ENCODE measurements at regions not wholly inside any gene's neighbourhood (a gene's known extent, or its start where the extent isn't known, plus 50 kb on each side); places are given as distances from the start of the nearest gene placed in this dataset.
"Not testable (repeated sequence)": the region's sequence is repeated elsewhere in the genome, so short reads cannot be mapped to it uniquely, and the experiment has no call there.

GRCh38 chr16:66050991-66051390 lies 315.5 kb upstream of the CDH5 start:
- DNase-seq (ENCODE audit: low read depth in 3 of 3) = no peak

GRCh38 chr16:66049865-66050264 lies 316.6 kb upstream of the CDH5 start:
- no peak for DNase-seq (ENCODE audit: low read depth in 3 of 3)

GRCh38 chr16:66045626-66046025 lies 320.9 kb upstream of the CDH5 start:
- no peak for DNase-seq (ENCODE audit: low read depth in 3 of 3)

- DNase-seq (ENCODE audit: low read depth in 3 of 3) = no peak
These were observed 321.9 kb upstream of the CDH5 start for GRCh38 chr16:66044556-66044955.

- no peak for DNase-seq (ENCODE audit: low read depth in 3 of 3)
These were observed 322.4 kb upstream of the CDH5 start for GRCh38 chr16:66044089-66044488.

GRCh38 chr16:66043326-66043725 lies 323.2 kb upstream of the CDH5 start:
- DNase-seq (ENCODE audit: low read depth in 3 of 3) = no peak

- DNase-seq (ENCODE audit: low read depth in 3 of 3) = no peak
These were observed 324.1 kb upstream of the CDH5 start for GRCh38 chr16:66042341-66042740.

- DNase-seq (ENCODE audit: low read depth in 3 of 3) = no peak
These were observed 324.6 kb upstream of the CDH5 start for GRCh38 chr16:66041907-66042306.

- DNase-seq (ENCODE audit: low read depth in 3 of 3) = no peak
These were observed 326.7 kb upstream of the CDH5 start for GRCh38 chr16:66039793-66040192.

GRCh38 chr16:66036793-66037715 lies 329.4 kb upstream of the CDH5 start:
- no peak for DNase-seq (ENCODE audit: low read depth in 3 of 3)

- DNase-seq (ENCODE audit: low read depth in 3 of 3) = no peak
These were observed 330.3 kb upstream of the CDH5 start for GRCh38 chr16:66036184-66036583.

GRCh38 chr16:66035096-66035495 lies 331.4 kb upstream of the CDH5 start:
- DNase-seq (ENCODE audit: low read depth in 3 of 3) = no peak

GRCh38 chr16:66032841-66033240 lies 333.6 kb upstream of the CDH5 start:
- DNase-seq (ENCODE audit: low read depth in 3 of 3) = no peak

- DNase-seq (ENCODE audit: low read depth in 3 of 3) = no peak
These were observed 336.5 kb upstream of the CDH5 start for GRCh38 chr16:66030036-66030435.

- no peak for DNase-seq (ENCODE audit: low read depth in 3 of 3)
These were observed 337.8 kb upstream of the CDH5 start for GRCh38 chr16:66028510-66029216.

- DNase-seq (ENCODE audit: low read depth in 3 of 3) = no peak
These were observed 339.6 kb upstream of the CDH5 start for GRCh38 chr16:66026787-66027330.

GRCh38 chr16:66026211-66026610 lies 340.3 kb upstream of the CDH5 start:
- no peak for DNase-seq (ENCODE audit: low read depth in 3 of 3)

GRCh38 chr16:66025751-66026150 lies 340.7 kb upstream of the CDH5 start:
- no peak for DNase-seq (ENCODE audit: low read depth in 3 of 3)

GRCh38 chr16:66024567-66024966 lies 341.9 kb upstream of the CDH5 start:
- DNase-seq (ENCODE audit: low read depth in 3 of 3) = not testable (repeated sequence)

- no peak for DNase-seq (ENCODE audit: low read depth in 3 of 3)
These were observed 343.0 kb upstream of the CDH5 start for GRCh38 chr16:66023481-66023880.

GRCh38 chr16:66020642-66021041 lies 345.8 kb upstream of the CDH5 start:
- DNase-seq (ENCODE audit: low read depth in 3 of 3) = no peak

- DNase-seq (ENCODE audit: low read depth in 3 of 3) = no peak
These were observed 346.4 kb upstream of the CDH5 start for GRCh38 chr16:66020046-66020445.

- not testable (repeated sequence) for DNase-seq (ENCODE audit: low read depth in 3 of 3)
These were observed 347.0 kb upstream of the CDH5 start for GRCh38 chr16:66019502-66019901.

Measured in stimulated activated CD4-positive, alpha-beta T cell treated with anti-CD3 and anti-CD28 coated beads, TNF-alpha, amount 100 ng/mL, for 48 hours (primary cell).